Activated T-helper 17 cell treated with anti-CD3 and anti-CD28 coated beads, Interleukin-2, amount 50 U/mL, for 72 hours (primary cell): ENCODE measurements at regions not wholly inside any gene's neighbourhood (a gene's known extent, or its start where the extent isn't known, plus 50 kb on each side); places are given as distances from the start of the nearest gene placed in this dataset.

Experiments
- ATAC-seq: fragments of 150-1000 bp; cut with Tn5 transposase; replicated peaks from 2 replicates; pipeline ENCODE4 v1.10.0; 2021; ENCODE audit warnings: mild to moderate bottlenecking, moderate library complexity
- H3K27ac Mint-ChIP-seq: one replicate; pipeline ENCODE4 v1.8.0; 2022; ENCODE audit warnings: mixed read lengths
- H3K27me3 Mint-ChIP-seq: one replicate; pipeline ENCODE4 v1.8.0; 2022; ENCODE audit warnings: mixed read lengths
- H3K36me3 Mint-ChIP-seq: one replicate; pipeline ENCODE4 v1.8.0; 2022; ENCODE audit warnings: low read depth, mild to moderate bottlenecking, mixed read lengths
- H3K4me1 Mint-ChIP-seq: one replicate; pipeline ENCODE4 v1.8.0; 2022; ENCODE audit warnings: mixed read lengths
- H3K4me3 Mint-ChIP-seq: one replicate; pipeline ENCODE4 v1.8.0; 2022; ENCODE audit warnings: mild to moderate bottlenecking, mixed read lengths
- H3K9me3 Mint-ChIP-seq: one replicate; pipeline ENCODE4 v1.8.0; 2022; ENCODE audit warnings: mixed read lengths

DNA sequence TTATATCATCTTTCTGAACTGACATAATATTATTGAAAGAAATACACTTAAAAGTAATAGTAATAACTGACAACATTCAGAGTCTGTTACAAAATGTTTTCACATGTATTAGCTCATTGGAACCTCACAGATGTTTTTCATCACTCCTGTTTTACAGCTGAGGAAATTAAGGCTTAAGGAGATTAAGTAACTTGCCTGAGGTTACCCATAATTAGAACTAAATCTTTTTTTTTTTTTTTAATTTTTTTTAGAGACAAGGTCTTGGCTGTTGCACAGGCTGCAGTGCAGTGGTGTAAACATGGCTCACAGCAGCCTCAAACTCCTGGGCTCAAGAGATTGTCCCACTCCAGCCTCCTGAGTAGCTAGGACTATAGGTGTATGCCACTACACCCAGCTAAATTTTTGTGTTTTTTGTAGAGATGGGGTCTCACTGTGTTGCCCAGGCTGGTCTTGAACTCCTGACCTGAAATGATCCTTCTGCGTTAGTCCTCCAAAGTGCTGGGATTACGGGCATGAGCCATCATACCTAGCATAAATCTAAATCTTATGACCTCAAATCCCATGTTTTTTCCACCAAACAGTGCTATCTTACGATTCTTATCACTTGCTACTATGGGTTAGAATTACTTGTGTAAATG is 64.7 kb upstream of the MACF1 start:
- ATAC-seq: no peak
- no peaks in the 10 kb centered on the region for H3K9me3 Mint-ChIP-seq
- H3K36me3 Mint-ChIP-seq: no peaks in the 10 kb centered on the region
- H3K4me1 Mint-ChIP-seq: no peaks in the 10 kb centered on the region
- no peak overlapping the region for H3K27ac Mint-ChIP-seq
- no peak overlapping the region for H3K4me3 Mint-ChIP-seq
- no peaks in the 10 kb centered on the region for H3K27me3 Mint-ChIP-seq

DNA sequence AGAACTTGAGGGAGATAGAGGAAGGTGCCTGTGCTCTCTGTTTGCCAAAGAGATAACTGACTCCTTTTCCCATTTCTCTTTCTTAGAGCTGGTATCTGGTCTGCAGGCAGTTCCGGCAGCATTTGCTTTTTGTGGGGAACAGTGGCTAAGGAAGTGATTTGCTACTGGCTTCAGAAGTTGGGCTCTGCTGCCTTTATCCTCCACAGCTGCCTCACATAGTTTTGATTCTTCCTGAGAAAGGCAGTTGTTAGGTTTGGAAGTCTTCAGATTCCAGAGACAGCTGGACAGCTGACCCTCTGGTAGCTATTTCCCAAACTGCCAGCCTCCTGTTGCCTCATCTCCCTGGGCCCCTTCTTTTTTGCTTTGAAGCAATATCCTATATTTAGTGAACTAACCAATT is 62.6 kb upstream of the MACF1 start:
- H3K4me1 Mint-ChIP-seq: no peaks in the 10 kb centered on the region
- no peak overlapping the region for H3K4me3 Mint-ChIP-seq
- no peak overlapping the region for H3K27ac Mint-ChIP-seq
- H3K36me3 Mint-ChIP-seq: no peaks in the 10 kb centered on the region
- no peaks in the 10 kb centered on the region for H3K27me3 Mint-ChIP-seq
- H3K9me3 Mint-ChIP-seq: no peaks in the 10 kb centered on the region
- ATAC-seq: no peak

DNA sequence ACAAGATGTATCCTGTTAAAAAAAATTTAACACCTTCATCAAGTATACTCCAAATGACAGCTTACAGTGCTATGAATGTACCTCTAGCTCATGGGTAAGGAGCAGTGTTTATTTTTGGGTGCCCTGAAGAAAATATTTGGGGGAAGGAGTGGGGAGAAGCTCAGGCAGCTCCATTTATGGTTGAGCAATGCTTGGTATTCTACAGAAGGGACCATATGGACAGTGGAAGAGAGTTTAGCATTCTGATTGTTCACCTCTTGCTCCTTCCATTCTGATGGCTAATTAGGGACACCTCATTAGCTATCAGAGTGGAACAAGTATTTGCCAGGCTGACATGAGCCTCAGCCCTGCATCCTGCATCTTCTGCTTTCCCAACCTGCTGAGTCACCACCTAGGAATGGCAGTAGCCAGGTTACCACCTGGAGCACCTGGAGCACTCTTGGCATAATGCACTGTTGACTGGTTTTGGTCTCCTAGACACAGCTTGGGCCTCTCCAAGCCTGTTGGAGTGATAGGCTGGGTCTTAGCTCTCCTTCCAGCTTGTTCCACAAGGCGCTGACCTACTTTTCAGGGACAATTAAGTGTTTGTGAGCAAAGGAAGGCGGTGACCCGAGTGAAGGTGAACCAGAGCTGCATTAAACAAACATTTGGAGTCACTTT is 62.0 kb upstream of the MACF1 start:
- Mint-ChIP-seq H3K27me3 (no peaks in the 10 kb centered on the region), H3K36me3 (no peaks in the 10 kb centered on the region), H3K4me1 (no peaks in the 10 kb centered on the region), H3K27ac (no peak overlapping the region), H3K4me3 (no peak overlapping the region), H3K9me3 (no peaks in the 10 kb centered on the region)
- no peak for ATAC-seq

DNA sequence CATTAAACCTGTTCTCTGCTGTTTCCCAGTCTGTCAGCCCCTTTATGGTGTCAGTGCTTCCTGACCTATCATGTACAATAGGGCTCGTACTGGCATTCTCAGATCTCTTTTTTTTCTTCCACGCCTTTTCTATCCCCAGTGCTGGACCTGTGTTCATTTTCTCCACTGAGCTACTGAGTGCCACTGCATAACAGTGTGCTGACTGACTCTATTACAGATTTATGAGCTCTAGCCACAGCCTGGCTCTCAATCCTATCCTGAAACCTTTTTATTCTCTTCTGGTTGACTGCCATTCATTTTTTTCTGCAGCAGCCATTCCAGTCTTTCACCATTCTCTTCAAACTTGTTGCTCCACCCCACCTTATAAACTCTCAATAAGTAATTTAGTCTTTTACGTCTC is 59.6 kb upstream of the MACF1 start:
- Mint-ChIP-seq H3K27me3 (no peaks in the 10 kb centered on the region), H3K36me3 (no peaks in the 10 kb centered on the region), H3K9me3 (no peaks in the 10 kb centered on the region), H3K27ac (no peak overlapping the region), H3K4me1 (no peaks in the 10 kb centered on the region), H3K4me3 (no peak overlapping the region)
- ATAC-seq: no peak

DNA sequence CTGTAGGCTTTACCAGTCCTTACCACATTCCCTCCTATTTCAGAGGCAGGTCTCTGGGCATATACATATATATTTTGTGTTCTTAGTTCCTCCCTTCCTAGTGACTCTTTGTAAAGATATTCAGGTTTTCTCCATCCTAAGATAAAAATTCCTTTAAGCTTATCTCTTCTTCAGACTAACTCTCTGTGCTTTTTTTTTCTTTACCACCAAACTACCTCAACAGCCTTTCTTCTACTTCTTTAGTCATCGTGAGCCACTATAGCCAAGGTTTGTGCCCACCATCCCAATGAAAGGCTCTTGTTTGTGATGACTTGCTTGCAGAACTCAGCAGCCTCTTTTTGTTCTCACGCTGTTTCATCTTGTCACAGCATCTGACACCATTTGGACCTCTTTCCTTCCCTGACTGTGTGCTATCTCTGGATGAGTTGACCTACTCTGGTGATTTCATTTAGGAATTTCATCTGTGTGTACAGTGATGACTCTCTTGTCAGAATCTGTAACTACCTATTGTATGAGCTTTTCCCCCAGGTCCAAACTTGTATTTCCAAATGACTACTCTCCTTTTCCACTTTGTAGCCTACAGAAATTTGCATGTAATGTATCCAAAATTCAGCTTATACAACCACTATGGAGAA is 59.0 kb upstream of the MACF1 start:
- no peaks in the 10 kb centered on the region for H3K4me1 Mint-ChIP-seq
- no peaks in the 10 kb centered on the region for H3K27me3 Mint-ChIP-seq
- H3K27ac Mint-ChIP-seq: no peak overlapping the region
- no peaks in the 10 kb centered on the region for H3K9me3 Mint-ChIP-seq
- no peak overlapping the region for H3K4me3 Mint-ChIP-seq
- H3K36me3 Mint-ChIP-seq: no peaks in the 10 kb centered on the region
- ATAC-seq: no peak

DNA sequence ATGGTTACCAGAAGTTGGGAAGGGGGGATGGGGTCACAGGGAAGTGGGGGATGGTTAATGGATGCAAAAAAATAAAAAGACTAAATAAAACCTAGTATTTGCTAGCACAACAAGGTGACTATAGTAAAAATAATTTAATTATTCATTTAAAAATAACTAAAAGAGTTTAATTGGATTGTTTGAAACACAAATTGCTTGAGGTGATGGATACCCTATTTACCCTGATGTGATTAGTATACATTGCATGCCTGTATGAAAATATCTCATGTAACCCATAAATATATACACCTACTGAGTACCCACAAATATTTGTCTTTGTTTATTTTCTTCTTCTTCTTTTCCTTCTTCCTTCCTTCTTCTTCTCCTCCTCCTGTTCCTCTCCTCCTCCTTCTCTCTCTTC is 57.8 kb upstream of the MACF1 start:
- ATAC-seq: no peak
- Mint-ChIP-seq H3K36me3 (no peaks in the 10 kb centered on the region), H3K9me3 (no peaks in the 10 kb centered on the region), H3K4me3 (no peak overlapping the region), H3K27me3 (no peaks in the 10 kb centered on the region), H3K4me1 (no peaks in the 10 kb centered on the region), H3K27ac (no peak overlapping the region)

DNA sequence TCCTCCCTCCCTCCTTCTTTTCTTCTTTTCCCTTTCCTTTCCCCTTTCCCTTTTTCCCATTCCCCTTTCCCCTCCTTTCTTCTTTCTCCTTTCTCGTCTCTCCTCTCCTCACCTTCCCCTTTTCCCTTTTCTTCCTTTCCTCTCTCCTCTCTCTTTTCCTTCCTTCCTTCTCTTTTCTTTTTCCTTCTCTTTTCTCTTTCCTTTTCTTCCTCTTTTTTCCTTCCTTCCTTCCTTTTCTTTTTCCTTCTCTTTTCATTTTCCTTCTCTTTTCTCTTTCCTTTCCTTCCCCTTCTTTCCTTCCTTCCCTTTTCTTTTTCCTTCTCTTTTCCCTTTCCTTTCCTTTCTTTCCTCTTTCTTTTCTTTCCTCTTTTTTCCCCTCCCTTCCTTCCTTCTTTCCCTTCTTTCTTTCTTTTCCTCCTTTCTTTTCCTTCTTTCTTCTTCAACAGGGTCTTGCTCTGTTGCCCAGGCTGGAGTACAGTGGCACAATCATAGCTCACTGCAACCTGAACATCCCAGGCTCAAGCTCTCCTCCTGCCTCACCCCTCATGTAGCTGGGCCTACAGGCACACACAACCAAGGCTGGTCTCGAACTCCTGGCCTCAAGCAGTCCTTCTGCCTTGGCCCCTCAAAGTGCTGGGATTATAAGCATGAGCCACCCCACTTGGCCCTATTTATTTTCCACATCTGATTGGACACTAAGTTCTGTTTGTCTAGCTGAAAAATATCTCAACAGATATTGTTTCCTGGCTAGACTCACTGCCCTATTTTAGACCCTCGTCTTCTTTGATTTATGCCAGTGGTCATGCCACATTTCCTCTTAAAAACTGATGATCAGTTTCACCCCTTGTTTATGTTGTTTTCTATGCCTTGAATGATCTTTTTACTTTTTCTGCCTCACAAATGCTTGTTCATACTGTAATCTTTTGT is 57.1 kb upstream of the MACF1 start:
- Mint-ChIP-seq H3K36me3 (no peaks in the 10 kb centered on the region), H3K4me1 (no peaks in the 10 kb centered on the region), H3K4me3 (no peak overlapping the region), H3K27ac (no peak overlapping the region), H3K9me3 (no peaks in the 10 kb centered on the region), H3K27me3 (no peaks in the 10 kb centered on the region)
- ATAC-seq: no peak

DNA sequence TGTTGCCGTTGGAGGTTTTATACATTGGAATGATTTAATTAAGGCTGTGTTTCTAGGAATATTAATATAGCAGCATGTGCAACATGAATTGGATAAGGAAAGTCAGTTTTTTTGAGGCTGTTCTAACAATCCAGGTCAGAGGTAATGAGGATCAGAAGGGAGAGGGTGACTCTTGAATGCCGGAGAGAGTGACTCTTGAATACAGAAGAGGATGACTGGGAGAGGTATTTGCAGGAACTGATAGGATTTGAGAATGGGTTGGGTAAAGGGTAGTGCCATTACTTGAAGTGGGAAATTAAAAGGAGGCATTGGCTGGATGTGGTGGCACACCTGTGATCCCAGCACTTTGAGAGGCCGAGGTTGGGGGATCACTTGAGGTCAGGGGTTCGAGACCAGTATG is 55.6 kb upstream of the MACF1 start:
- no peak overlapping the region for H3K27ac Mint-ChIP-seq
- no peak for ATAC-seq
- no peaks in the 10 kb centered on the region for H3K36me3 Mint-ChIP-seq
- H3K27me3 Mint-ChIP-seq: no peaks in the 10 kb centered on the region
- H3K4me1 Mint-ChIP-seq: no peaks in the 10 kb centered on the region
- no peak overlapping the region for H3K4me3 Mint-ChIP-seq
- no peaks in the 10 kb centered on the region for H3K9me3 Mint-ChIP-seq

DNA sequence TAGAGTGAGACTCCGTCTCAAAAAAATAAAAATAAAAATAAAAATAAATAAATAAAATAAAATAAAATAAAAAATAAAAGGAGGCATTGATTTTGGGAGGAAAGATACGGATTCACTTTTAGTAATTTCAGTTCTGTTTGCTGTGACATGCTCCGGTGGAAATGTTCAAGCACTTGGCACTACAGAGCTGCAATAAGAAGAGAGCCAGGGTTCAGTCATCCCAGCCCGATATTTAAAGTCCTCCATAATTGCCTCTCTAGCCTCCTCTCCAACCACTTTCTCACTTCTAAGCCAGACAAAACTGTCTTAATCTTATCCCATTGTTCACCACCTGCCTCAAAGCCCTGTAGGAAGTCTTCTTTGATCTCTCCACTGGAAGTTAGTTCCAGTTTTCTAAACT is 55.0 kb upstream of the MACF1 start:
- H3K9me3 Mint-ChIP-seq: no peaks in the 10 kb centered on the region
- no peaks in the 10 kb centered on the region for H3K27me3 Mint-ChIP-seq
- ATAC-seq: no peak
- no peak overlapping the region for H3K4me3 Mint-ChIP-seq
- H3K27ac Mint-ChIP-seq: no peak overlapping the region
- peaks cover 3% of the 10 kb centered on the region for H3K4me1 Mint-ChIP-seq
- no peaks in the 10 kb centered on the region for H3K36me3 Mint-ChIP-seq

DNA sequence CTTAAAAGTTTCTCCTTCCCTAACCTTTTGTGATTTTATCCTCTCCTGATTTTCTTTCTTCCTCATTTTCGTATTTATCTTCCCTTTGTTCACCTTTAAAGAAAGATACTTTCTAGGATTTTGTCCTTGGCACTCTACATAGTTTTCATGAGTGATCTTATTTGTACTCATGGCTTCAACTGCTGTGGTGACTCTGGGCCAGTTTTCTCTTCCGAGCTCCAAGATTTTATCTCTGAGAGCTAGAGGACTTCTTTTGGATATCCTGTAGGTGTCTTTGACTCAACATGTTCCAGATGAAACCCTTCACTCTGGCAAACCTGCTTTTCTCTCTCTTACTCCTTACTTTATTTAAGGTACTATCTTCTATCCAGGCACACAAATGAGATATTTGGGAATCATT is 53.7 kb upstream of the MACF1 start:
- Mint-ChIP-seq H3K27me3 (no peaks in the 10 kb centered on the region), H3K36me3 (no peaks in the 10 kb centered on the region), H3K27ac (no peak overlapping the region), H3K4me3 (no peak overlapping the region), H3K4me1 (peaks cover 6% of the 10 kb centered on the region), H3K9me3 (no peaks in the 10 kb centered on the region)
- ATAC-seq: no peak

DNA sequence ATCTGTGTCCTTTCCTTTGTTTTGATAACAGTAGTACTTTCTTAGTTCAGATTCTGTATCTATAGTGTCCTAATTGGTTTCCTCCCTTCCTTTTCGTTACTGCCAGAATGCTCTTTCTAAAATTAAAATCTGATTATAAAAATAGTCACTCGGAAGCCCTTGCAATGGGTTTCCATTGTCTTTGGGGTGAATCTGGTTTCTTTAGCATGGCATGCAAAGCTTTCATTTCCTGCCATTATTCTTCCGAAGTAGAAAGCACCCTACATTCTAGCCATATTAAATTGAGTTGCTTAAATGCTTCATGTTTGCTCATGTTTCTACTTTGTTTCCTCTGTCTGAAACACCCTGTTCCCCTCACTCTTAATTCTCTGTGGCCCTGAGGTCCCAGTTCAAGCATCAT is 53.2 kb upstream of the MACF1 start:
- ATAC-seq: no peak
- peaks cover 6% of the 10 kb centered on the region for H3K4me1 Mint-ChIP-seq
- H3K36me3 Mint-ChIP-seq: no peaks in the 10 kb centered on the region

DNA sequence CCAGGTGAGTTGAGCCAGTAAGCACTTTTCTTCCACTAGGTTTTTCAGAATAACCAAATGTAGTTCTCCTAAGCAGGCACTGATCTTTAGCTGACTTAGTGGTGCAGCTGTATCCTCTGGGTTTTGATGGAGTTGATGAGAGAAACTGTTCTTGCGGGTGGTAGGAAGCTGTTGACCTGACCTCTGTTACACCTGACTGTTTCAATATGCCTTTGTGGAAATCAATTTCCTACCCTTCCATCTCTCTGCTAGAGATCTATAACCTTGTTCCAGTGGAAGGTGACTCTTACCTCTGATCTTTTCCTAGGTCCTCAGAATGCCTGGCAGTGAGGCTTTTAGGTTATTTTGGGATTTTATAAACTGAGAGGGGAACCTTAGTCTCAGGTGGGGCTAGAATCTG is 51.6 kb upstream of the MACF1 start:
- H3K9me3 Mint-ChIP-seq: no peaks in the 10 kb centered on the region
- H3K4me1 Mint-ChIP-seq: peaks cover 6% of the 10 kb centered on the region
- no peak overlapping the region for H3K27ac Mint-ChIP-seq
- no peaks in the 10 kb centered on the region for H3K36me3 Mint-ChIP-seq
- H3K4me3 Mint-ChIP-seq: no peak overlapping the region
- ATAC-seq: no peak
- no peaks in the 10 kb centered on the region for H3K27me3 Mint-ChIP-seq

More for the DNA sequence above, 53.2 kb upstream of the MACF1 start:
- Mint-ChIP-seq H3K27me3 (no peaks in the 10 kb centered on the region), H3K9me3 (no peaks in the 10 kb centered on the region), H3K27ac (no peak overlapping the region), H3K4me3 (no peak overlapping the region)

DNA sequence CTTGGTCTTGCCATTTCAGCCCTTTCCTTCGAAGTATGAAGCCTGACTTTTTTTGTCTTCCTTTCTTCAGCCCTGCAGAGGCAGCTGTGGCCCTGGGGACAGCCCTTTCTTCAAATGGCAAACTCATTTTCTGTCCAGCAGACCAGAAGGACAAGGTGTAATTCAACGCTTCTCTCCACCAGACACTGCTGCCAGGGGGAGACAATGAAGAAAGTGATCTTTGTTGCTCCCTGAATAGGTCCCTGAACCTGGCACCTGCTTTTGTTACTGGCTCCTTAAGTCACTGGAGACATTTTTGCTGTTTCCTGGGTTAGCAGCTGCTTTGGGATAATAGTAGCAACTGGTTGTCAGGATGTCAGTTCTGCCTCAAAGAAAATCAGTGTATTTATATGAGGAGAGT is 50.8 kb upstream of the MACF1 start:
- peaks cover 6% of the 10 kb centered on the region for H3K4me1 Mint-ChIP-seq
- H3K36me3 Mint-ChIP-seq: no peaks in the 10 kb centered on the region
- no peak overlapping the region for H3K4me3 Mint-ChIP-seq
- H3K27ac Mint-ChIP-seq: no peak overlapping the region
- no peaks in the 10 kb centered on the region for H3K27me3 Mint-ChIP-seq
- ATAC-seq: no peak
- H3K9me3 Mint-ChIP-seq: no peaks in the 10 kb centered on the region

DNA sequence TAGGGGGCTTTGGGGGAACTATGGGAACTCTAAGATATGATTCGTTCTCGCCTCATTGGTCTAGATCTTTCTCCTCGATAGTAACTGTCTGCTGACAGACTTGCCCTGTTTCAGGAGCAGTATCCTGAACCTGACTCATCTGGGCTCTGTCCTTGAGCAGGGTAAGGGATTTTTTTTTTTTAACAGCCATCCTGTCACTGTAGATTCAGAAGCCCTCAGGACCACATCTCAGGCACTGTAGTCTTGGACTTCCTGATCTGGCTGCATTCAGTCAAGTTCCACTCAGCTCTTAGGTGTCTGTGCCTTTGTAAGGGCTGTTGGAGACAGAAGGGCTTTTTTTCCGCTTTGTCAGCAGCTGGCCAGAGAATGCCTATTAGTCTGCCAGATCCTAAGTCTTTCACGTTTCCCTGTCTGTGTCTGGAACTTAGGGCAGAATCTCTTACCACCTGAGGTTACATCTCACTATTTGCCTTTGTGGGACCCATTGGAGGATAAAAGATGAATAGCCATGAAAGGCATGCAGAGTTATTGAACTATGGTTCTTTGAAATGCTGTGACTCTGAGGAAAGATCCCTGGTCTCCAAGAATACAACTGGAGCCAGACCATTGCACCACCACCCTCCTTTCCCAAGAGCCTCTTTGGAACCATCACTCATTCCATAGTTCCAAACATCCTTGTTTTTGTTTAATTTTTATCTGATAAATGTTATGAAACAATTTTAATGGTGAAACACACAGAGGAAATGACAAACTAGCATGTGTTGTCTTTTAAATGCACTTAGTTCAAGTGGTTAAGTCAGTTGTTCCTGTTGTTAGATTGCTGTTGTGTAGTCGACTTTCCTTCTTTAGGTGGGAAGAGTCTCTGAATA is 49.7 kb upstream of the MACF1 start:
- Mint-ChIP-seq H3K9me3 (no peaks in the 10 kb centered on the region), H3K27ac (peak overlapping the region; percentile 64), H3K4me1 (peaks cover 6% of the 10 kb centered on the region), H3K4me3 (no peak overlapping the region), H3K36me3 (no peaks in the 10 kb centered on the region), H3K27me3 (no peaks in the 10 kb centered on the region)
- ATAC-seq: peak; percentile 57
